HepG2 (cell line): ENCODE measurements at regions not wholly inside any gene's neighbourhood (a gene's known extent, or its start where the extent isn't known, plus 50 kb on each side); places are given as distances from the start of the nearest gene placed in this dataset.

ENCODE experiments used
- ATAC-seq: fragments of 200-7000 bp; cut with Tn5 transposase; 3 replicates; pipeline ENCODE4 v1.9.1; 2020; ENCODE audit warnings: mild to moderate bottlenecking, moderate library complexity
- BruUV-seq: library from RNA; stranded (reverse); fragments of 400-500 nt; replicated peaks from 2 replicates; lab custom pipeline; 2021; lab: Mats Ljungman, UMichigan
- CTCF ChIA-PET: fragments of 300-600 bp; formaldehyde crosslinking; extraction: SDS; loops from one replicate; lab custom pipeline; 2021; ENCODE audit warnings: low total read pairs, inconsistent platforms, low intra/inter-chr PET ratio; lab: Yijun Ruan, JAX
- POLR2A ChIA-PET: fragments of 350-600 bp; sonication (Branson Sonifier 250); formaldehyde crosslinking; loops from one replicate; lab custom pipeline; 2020; ENCODE audit warnings: antibody characterized with exemption, inconsistent platforms; lab: Yijun Ruan, JAX
- DNase-seq: peaks from one replicate; pipeline ENCODE4 v3.0.0-alpha.2; 2015; ENCODE audit warnings: low spot score
- FAIRE-seq: peaks from 3 replicates; lab custom pipeline; 2011; peaks lifted over from hg19 to GRCh38; lab: Jason Lieb, UNC
- H2AFZ ChIP-seq: one replicate; pipeline ENCODE4 v1.6.1; 2011; ENCODE audit warnings: low read length, inconsistent platforms
- H3K27ac ChIP-seq: fragments of 300-600 bp; 3 replicates; pipeline ENCODE4 v1.8.0; 2011; ENCODE audit warnings: mixed run types, mild to moderate bottlenecking, mixed read lengths, low read length, inconsistent platforms; ENCODE audit not compliant: insufficient read depth; ENCODE audit errors: extremely low read length
- H3K27me3 ChIP-seq, 2 experiments: fragments of 200-600 bp in 1 of 2; 2 replicates in 1 of 2; 3 replicates in 1 of 2; pipeline versions ENCODE4 v1.6.0 to v1.8.0; 2011; ENCODE audit warnings: low read length in 2 of 2, mild to moderate bottlenecking in 2 of 2, moderate library complexity in 2 of 2, inconsistent platforms in 1 of 2; ENCODE audit not compliant: insufficient read depth in 2 of 2, control insufficient read depth in 1 of 2
- H3K36me3 ChIP-seq, 2 experiments: fragments of 200-600 bp in 1 of 2; replicated peaks in 1 of 2; 2 replicates in 1 of 2; 3 replicates in 1 of 2; pipeline versions ENCODE4 v1.5.1 to v1.8.0; 2011; ENCODE audit warnings: low read length in 2 of 2, inconsistent platforms in 1 of 2; ENCODE audit not compliant: insufficient read depth in 2 of 2, control insufficient read depth in 1 of 2
- H3K4me1 ChIP-seq: 2 replicates; pipeline ENCODE4 v1.5.1; 2012; ENCODE audit warnings: low read length, inconsistent platforms; ENCODE audit not compliant: insufficient read depth
- H3K4me2 ChIP-seq: 2 replicates; pipeline ENCODE4 v1.6.0; 2011; ENCODE audit warnings: low read depth, low read length, inconsistent platforms
- H3K4me3 ChIP-seq, 3 experiments: fragments of 200-600 bp in 1 of 3; sonication (generic), shearing (Covaris generic) in 1 of 3; replicated peaks in 1 of 3; 2 replicates each; pipeline ENCODE4 v1.5.1; 2011 to 2016; ENCODE audit warnings: low read length in 3 of 3, inconsistent platforms in 2 of 3, low read depth in 2 of 3, mild to moderate bottlenecking in 2 of 3, control low read depth in 1 of 3, mixed read lengths in 1 of 3; ENCODE audit not compliant: insufficient read depth in 1 of 3
- H3K79me2 ChIP-seq: one replicate; pipeline ENCODE4 v1.6.1; 2011; ENCODE audit warnings: low read length, inconsistent platforms; ENCODE audit not compliant: insufficient read depth
- H3K9ac ChIP-seq: 2 replicates; pipeline ENCODE4 v1.6.0; 2011; ENCODE audit warnings: mild to moderate bottlenecking, low read depth, low read length, inconsistent platforms; ENCODE audit not compliant: insufficient read depth
- H3K9me3 ChIP-seq: 2 replicates; pipeline ENCODE4 v1.5.1; 2012; ENCODE audit warnings: mild to moderate bottlenecking, low read length
- H4K20me1 ChIP-seq: 2 replicates; pipeline ENCODE4 v1.6.0; 2011; ENCODE audit warnings: inconsistent platforms, mild to moderate bottlenecking, low read length, moderate library complexity; ENCODE audit not compliant: insufficient read depth
- DMAP1 ChIP-seq: IDR thresholded peaks from 2 replicates; pipeline ENCODE4 v1.6.1; 2016
- GTF3A ChIP-seq: sonication (generic); formaldehyde crosslinking; conservative IDR thresholded peaks from 2 replicates; pipeline ENCODE4 v1.4.0; 2020; ENCODE audit warnings: mild to moderate bottlenecking, missing genetic modification reagents
- PATZ1 ChIP-seq: sonication (generic); formaldehyde crosslinking; IDR thresholded peaks from 2 replicates; pipeline ENCODE4 v1.4.0; 2020; ENCODE audit warnings: missing genetic modification reagents
- PRDM15 ChIP-seq: sonication (generic); formaldehyde crosslinking; IDR thresholded peaks from 2 replicates; pipeline ENCODE4 v1.4.0; 2020; ENCODE audit warnings: missing genetic modification reagents
- ZBTB14 ChIP-seq: sonication (generic); formaldehyde crosslinking; IDR thresholded peaks from 2 replicates; pipeline ENCODE4 v1.4.0; 2020; ENCODE audit warnings: missing genetic modification reagents
- ZNF468 ChIP-seq: sonication (generic); formaldehyde crosslinking; IDR thresholded peaks from 2 replicates; pipeline ENCODE4 v1.8.0; 2022; ENCODE audit warnings: mild to moderate bottlenecking, moderate library complexity, missing genetic modification reagents
- ZNF598 ChIP-seq: sonication (generic); formaldehyde crosslinking; IDR thresholded peaks from 2 replicates; pipeline ENCODE4 v1.5.1; 2020; ENCODE audit warnings: mild to moderate bottlenecking, missing genetic modification reagents, borderline replicate concordance
- WGBS: methylation state at CpG from one replicate; pipeline ENCODE4 v1.1.6; 2017; ENCODE audit warnings: low lambda C conversion rate; 5-methylcytosine and 5-hydroxymethylcytosine counted together
- in situ Hi-C: cut with HindIII; loops from 2 replicates; pipeline ENCODE4 v1.10.0; 2017; ENCODE audit warnings: low pct_unique_long_range_greater_than_20kb; ENCODE audit not compliant: extremely low pct_ligation_motif_present
- intact Hi-C: fragments of 100-400 bp; cut with micrococcal nuclease; formaldehyde crosslinking; loops from one replicate; pipeline ENCODE4 v1.10.0; 2022; ENCODE audit not compliant: unreplicated experiment
- TF ChIP-seq, protein P1 (sequence below): IDR thresholded peaks from 2 replicates; pipeline ENCODE4 v1.6.1; 2016; ENCODE audit warnings: mild to moderate bottlenecking

- H3K4me2 ChIP-seq, result no peak overlapping the region
- no peaks in the 10 kb centered on the region for H4K20me1 ChIP-seq
- H3K9ac ChIP-seq, result no peak overlapping the region
- H3K27ac ChIP-seq, result no peak overlapping the region
- no peaks in the 10 kb centered on the region for H3K36me3 ChIP-seq
- FAIRE-seq, result no peak
- H3K79me2 ChIP-seq, result no peaks in the 10 kb centered on the region
- H3K4me3 ChIP-seq, result no peak overlapping the region
- no peak for TF ChIP-seq ZBTB14 (CRISPR knock-in tag)
- TF ChIP-seq DMAP1 (CRISPR knock-in tag), result no peak
- TF ChIP-seq PATZ1, result no peak
- no peak for TF ChIP-seq GTF3A (CRISPR knock-in tag)
- no peak for TF ChIP-seq ZNF598 (CRISPR knock-in tag)
- TF ChIP-seq, protein P1, sequence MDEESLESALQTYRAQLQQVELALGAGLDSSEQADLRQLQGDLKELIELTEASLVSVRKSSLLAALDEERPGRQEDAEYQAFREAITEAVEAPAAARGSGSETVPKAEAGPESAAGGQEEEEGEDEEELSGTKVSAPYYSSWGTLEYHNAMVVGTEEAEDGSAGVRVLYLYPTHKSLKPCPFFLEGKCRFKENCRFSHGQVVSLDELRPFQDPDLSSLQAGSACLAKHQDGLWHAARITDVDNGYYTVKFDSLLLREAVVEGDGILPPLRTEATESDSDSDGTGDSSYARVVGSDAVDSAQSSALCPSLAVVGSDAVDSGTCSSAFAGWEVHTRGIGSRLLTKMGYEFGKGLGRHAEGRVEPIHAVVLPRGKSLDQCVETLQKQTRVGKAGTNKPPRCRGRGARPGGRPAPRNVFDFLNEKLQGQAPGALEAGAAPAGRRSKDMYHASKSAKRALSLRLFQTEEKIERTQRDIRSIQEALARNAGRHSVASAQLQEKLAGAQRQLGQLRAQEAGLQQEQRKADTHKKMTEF (CRISPR knock-in tag), result no peak
- TF ChIP-seq ZNF468 (CRISPR knock-in tag), result no peak
- no peak for TF ChIP-seq PRDM15 (CRISPR knock-in tag)
- TF ChIP-seq, all 625 proteins: peak for 0
- ATAC-seq (no peak), DNase-seq (no peak)
- no peaks in the 10 kb centered on the region for H3K9me3 ChIP-seq
- in situ Hi-C loops, result no loop called here
- no peaks in the 10 kb centered on the region for H3K27me3 ChIP-seq
- H3K4me1 ChIP-seq, result no peaks in the 10 kb centered on the region
- WGBS, result 11% methylated on average over 3 of the region's 4 CpGs
- ChIA-PET CTCF (no interaction called here), POLR2A (no interaction called here)
- no TSS peak for BruUV-seq
- intact Hi-C loops, result no loop called here
- H2AFZ ChIP-seq, result no peak overlapping the region
Observed at GRCh38 chr4:106604319-106605051, 235.9 kb upstream of the GIMD1 start.
